GM21367 (cell line): ENCODE measurements at regions not wholly inside any gene's neighbourhood (a gene's known extent, or its start where the extent isn't known, plus 50 kb on each side); places are given as distances from the start of the nearest gene placed in this dataset.

ENCODE experiments used
- ATAC-seq: cut with Tn5 transposase; IDR thresholded peaks from one replicate; pipeline ENCODE4 v1.9.1; 2021; ENCODE audit not compliant: unreplicated experiment

GRCh38 chr9:134243778-134244467 is 79.6 kb upstream of the RNU6ATAC start:
- no peak for ATAC-seq

DNA sequence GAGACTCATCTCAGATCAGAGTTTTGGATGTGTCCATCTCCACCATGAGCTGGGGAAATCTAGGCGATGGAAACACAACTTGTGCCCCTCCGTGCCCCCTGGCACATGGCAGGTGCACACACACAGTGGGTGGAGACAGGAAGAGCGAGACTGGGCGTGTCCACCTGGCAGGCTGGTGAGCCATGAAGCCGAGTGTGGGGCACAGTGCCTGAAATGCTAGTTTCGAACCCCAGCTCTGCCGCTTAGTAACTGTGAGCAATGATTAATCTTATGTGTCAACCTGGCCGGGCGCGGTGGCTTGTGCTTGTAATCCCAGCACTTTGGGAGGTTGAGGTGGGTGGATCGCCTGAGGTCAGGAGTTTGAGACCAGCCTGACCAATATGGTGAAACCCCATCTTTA is 80.8 kb upstream of the RNU6ATAC start:
- ATAC-seq: no peak

- ATAC-seq: no peak
Observed at GRCh38 chr9:134247918-134248631, 78.2 kb upstream of the RXRA start.

GRCh38 chr9:134251296-134252069 is 74.8 kb upstream of the RXRA start:
- no peak for ATAC-seq

DNA sequence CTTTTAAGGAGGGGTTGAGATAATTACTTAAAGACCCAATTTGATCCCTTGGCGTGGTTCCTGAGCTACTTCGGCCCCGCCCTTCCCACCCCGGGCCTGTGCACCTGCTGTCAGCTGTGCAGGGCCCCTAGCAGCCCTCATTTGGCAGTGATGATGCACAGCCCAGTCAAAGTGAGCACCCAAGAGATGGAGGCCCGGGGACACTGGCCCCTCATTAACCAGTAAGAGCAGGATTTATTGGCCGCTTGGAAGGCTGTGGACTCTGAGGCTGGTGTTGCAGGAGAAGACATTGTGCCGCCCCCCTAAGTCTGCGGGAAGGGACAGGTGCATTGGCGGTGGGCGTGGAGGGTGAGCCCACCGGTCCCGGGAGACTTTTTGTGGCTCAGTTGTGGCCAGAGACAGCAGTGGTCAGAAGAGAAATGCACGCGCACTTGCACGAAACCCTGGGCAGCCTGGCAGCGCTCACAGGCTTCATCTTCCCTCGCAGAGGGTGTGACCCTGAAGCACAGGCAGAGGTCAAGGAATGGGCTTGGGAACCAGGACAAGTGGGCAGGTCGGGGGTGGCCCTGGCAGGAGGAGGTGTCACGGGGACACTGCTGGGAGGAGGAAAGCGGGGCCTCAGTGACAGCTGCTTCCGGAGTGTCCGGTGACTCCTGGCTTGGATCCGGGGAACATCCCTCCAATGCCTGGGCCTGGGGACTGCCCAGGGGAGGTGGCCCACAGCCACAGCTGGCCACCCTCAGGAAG is 74.0 kb upstream of the RXRA start:
- no peak for ATAC-seq

DNA sequence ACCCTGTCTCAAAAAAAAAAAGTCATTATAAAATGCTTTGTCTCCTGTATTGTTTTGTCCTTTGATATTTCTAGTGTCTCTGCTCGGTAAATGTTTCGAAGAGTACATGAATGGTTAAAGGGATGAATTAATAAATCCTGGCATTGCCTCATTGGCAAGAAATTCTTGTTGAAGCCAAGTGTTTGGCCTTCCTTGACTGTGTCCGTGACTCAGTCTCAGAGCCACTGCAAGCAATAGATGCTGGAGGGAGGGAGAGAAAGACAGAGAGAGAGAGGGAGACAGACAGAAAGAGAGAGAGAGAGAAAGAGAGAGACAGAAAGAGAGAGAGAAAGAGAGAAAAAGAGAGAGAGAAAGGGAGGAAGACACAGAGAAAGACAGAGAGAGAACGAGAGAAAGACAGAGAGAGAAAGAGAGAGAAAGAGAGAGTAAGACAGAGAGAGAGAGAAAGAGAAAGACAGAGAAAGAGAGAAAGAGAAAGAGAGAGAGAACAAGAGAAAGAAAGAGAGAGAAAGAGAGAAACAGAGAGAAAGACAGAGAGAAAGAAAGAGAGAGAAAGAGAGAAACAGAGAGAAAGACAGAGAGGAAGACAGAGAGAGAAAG is 72.5 kb upstream of the RXRA start:
- no peak for ATAC-seq

GRCh38 chr9:134258332-134258731 is 67.9 kb upstream of the RXRA start:
- no peak for ATAC-seq

DNA sequence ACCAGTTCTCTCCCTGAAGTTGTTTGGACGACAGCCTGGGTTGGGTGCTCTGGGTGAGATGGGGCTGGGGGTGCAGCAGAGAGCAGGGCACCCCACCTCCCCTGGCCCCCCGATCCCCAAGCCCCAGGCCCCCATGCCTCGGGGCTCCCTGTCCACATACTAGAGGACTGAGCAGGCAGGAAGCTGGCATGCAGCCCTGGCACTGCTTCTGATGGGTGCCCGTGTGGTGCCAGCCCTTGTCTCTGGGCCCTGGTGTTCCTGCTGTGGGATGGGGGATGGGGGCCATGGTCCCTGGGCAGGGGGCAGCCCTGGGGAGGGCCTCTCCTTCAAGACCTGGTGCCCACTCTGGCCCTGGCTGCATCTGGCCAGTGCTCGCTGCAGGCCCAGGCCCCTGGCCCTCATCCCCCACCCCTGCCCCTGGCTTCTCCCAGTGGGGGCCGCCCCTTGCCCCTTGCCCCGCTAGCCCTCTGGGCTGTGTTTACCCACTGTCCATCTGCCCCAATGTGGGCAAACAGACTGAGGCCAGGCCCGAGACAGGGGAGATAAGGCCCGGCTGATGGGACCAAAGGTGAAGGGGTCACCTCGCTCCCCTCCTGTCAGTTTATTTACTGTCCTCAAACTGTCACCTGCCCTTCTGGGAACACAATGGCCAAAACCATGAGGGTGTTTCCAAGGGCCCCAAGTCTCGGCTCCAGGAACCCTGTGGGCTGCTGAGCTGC is 67.3 kb upstream of the RXRA start:
- ATAC-seq: no peak

GRCh38 chr9:134259708-134260107 is 66.5 kb upstream of the RXRA start:
- ATAC-seq: no peak

GRCh38 chr9:134260801-134261200 is 65.5 kb upstream of the RXRA start:
- no peak for ATAC-seq

GRCh38 chr9:134262035-134262434 is 64.2 kb upstream of the RXRA start:
- no peak for ATAC-seq

- ATAC-seq: no peak
Observed at GRCh38 chr9:134263596-134263995, 62.7 kb upstream of the RXRA start.

DNA sequence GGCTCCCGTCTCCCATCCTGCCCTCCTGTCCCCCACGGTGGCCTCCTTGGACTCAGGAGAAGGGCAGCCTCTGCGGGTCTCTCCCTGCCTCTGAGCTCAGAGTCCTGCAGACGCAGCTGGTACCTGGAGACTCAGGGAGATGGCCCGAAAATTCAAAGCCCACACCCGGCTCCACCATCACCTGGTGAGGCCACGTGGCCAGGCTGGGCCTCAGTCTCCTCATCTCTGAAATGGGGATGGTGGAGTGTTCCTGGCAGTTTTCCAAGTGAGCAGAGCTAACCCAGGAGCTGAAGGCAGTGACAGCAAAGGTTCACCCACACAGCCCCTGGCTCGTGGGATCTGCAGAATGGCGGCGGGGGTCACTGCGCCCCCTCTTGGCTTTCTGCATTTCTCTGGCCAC is 62.1 kb upstream of the RXRA start:
- ATAC-seq: no peak

- no peak for ATAC-seq
Observed at GRCh38 chr9:134265078-134265477, 61.2 kb upstream of the RXRA start.

DNA sequence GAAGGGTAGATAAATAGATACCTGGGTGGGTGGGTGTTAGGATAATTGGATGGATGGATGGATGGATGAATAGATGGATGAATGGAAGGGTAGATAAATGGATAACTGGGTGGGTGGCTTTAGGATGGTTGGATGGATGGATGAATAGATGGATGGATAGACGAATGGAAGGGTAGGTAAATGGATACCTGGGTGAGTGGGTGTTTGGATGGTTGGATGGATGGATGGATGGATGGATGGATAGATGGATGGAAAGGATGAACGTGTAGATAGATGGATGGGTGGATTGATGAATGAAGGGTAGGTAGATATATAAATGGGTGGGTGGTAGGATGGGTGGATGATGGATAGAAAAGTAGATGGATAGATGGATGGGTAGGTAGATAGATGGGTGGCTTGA is 59.8 kb upstream of the RXRA start:
- ATAC-seq: no peak

- no peak for ATAC-seq
Observed at GRCh38 chr9:134267305-134267880, 58.9 kb upstream of the RXRA start.

GRCh38 chr9:134267881-134268724 is 58.2 kb upstream of the RXRA start:
- ATAC-seq: peak; percentile 80

DNA sequence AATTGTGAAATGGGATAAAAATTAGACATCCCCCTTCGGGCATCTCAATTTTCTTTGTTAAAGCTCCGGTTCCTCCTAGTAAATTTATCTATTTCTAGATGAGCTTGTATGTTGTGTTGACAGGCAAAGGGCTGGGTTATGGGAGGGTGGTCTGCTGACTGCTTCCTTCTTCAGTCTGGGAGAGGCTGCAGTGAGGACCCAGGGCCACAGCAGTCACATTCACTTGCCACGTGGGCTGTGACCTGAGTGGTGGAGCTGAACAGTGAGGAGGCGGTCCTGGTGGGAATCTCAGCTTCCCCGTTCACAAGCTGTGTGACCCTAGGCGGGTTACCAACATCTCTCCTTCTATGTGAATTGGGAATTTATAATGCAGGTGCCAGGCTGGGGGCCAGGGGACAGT is 57.5 kb upstream of the RXRA start:
- ATAC-seq: no peak
